ENCODE measurements at regions not wholly inside any gene's neighbourhood (a gene's known extent, or its start where the extent isn't known, plus 50 kb on each side); places are given as distances from the start of the nearest gene placed in this dataset.

- Histone ChIP-seq H4K5ac (ENCODE audit: insufficient read length, low read depth, low read length) (no peak overlapping the region), H3K14ac (ENCODE audit: insufficient read length) (no peak overlapping the region), H4K8ac (ENCODE audit: extremely low read depth, insufficient read depth, low read length) (no peak overlapping the region), H2AK5ac (ENCODE audit: low read depth, low read length) (no peak overlapping the region), H3K23ac (ENCODE audit: insufficient read length) (no peak overlapping the region), H2BK5ac (ENCODE audit: low read depth, low read length) (no peak overlapping the region), H4K20me1 (replicated peaks in 1 of 2; ENCODE audit: control insufficient read depth in 1 of 2, insufficient read depth in 2 of 2, low read length in 2 of 2) (no peaks in the 10 kb centered on the region), H2BK12ac (ENCODE audit: low read depth, low read length) (no peak overlapping the region), H3K4me3 (ENCODE audit: extremely low read depth in 1 of 4, insufficient read depth in 2 of 4, low read depth in 3 of 4, low read length in 4 of 4) (no peak overlapping the region), H3K4me1 (replicated peaks in 1 of 4; ENCODE audit: control insufficient read depth in 3 of 4, insufficient read depth in 4 of 4, low read length in 3 of 4) (0 out of 7 replicates have a peak, but pooled peaks cover 0 to 5% (median 0%) of the 10 kb centered on the region in 4 experiments), H3K4ac (replicated peaks; ENCODE audit: insufficient read length, low read depth, low read length) (no peak overlapping the region), H3K9ac (replicated peaks in 1 of 4; ENCODE audit: extremely low read depth in 1 of 4, low read depth in 3 of 4, low read length in 3 of 4) (no peak overlapping the region), H3K56ac (replicated peaks; ENCODE audit: insufficient read length, low read depth, low read length) (no peak overlapping the region), H2BK15ac (ENCODE audit: low read length) (no peak overlapping the region), H3K27ac (ENCODE audit: low read depth, low read length) (no peak overlapping the region), H3K23me2 (ENCODE audit: low read depth, low read length) (no peaks in the 10 kb centered on the region), H3K79me2 (ENCODE audit: control insufficient read depth in 1 of 2, insufficient read depth in 2 of 2, low read length in 2 of 2) (no peaks in the 10 kb centered on the region), H3K27me3 (replicated peaks in 1 of 4; ENCODE audit: control insufficient read depth in 3 of 4, extremely low read depth in 1 of 4, insufficient read depth in 3 of 4, low read length in 3 of 4) (no peaks in the 10 kb centered on the region), H4K91ac (replicated peaks; ENCODE audit: insufficient read length, low read length) (no peak overlapping the region), H3K36me3 (ENCODE audit: control insufficient read depth in 2 of 4, insufficient read depth in 4 of 4, low read length in 3 of 4) (no peaks in the 10 kb centered on the region), H2BK120ac (replicated peaks; ENCODE audit: low read depth, low read length) (no peak overlapping the region), H3K79me1 (ENCODE audit: low read depth, low read length) (no peaks in the 10 kb centered on the region), H3K9me3 (ENCODE audit: insufficient read depth in 2 of 2, low read depth in 1 of 2, low read length in 1 of 2) (no peaks in the 10 kb centered on the region), H2AFZ (ENCODE audit: low read length) (no peak overlapping the region), H2BK20ac (ENCODE audit: low read length) (no peak overlapping the region), H3K4me2 (ENCODE audit: insufficient read depth in 1 of 2, low read depth in 2 of 2, low read length in 2 of 2) (no peak overlapping the region), H3K18ac (ENCODE audit: extremely low read depth, low read length) (no peak overlapping the region)
- POLR2A ChIA-PET (ENCODE audit: partially characterized antibody): no interaction called here
- WGBS, 2 experiments (ENCODE audit: extremely low coverage in 1 of 2, insufficient coverage in 1 of 2, insufficient read length in 1 of 2, insufficient replicate concordance in 2 of 2, low coverage in 1 of 2, low lambda C conversion rate in 2 of 2, missing lambda C conversion rate in 1 of 2): 74% methylated on average over 1 of the region's 1 CpG; no CpG with 5 or more reads in 1 of the 2 experiments
- FAIRE-seq (no peak), DNase-seq (ENCODE audit: low read depth in 1 of 2, low spot score in 2 of 2) (no peak)
- CTCF ChIA-PET (ENCODE audit: partially characterized antibody): interaction anchor here (1.1 to 2.7 kb wide), 2 partner anchors 10 to 11 kb away, joined by 3 to 10 read pairs; no protein-coding TSS in a partner anchor
- TF ChIP-seq SP4 (IDR thresholded peaks at IDR 0.05; ENCODE audit: low read length) (no peak), KDM4A (IDR thresholded peaks at IDR 0.05; ENCODE audit: low read depth, low read length, severe bottlenecking) (no peak), RAD21 (IDR thresholded peaks at IDR 0.05 in 1 of 2, conservative IDR thresholded peaks at IDR 0.05 in 1 of 2; ENCODE audit: low read depth in 2 of 2, low read length in 2 of 2) (no peak), EP300 (IDR thresholded peaks at IDR 0.05; ENCODE audit: borderline replicate concordance in 1 of 2, low read depth in 2 of 2, low read length in 2 of 2) (no peak), HDAC2 (IDR thresholded peaks at IDR 0.05; ENCODE audit: borderline replicate concordance in 1 of 2, low read depth in 2 of 2, low read length in 2 of 2) (no peak), POU5F1 (IDR thresholded peaks at IDR 0.05; ENCODE audit: low read depth, low read length) (no peak), KDM1A (IDR thresholded peaks at IDR 0.05; ENCODE audit: borderline replicate concordance, low read length) (no peak), USF2 (IDR thresholded peaks at IDR 0.05; ENCODE audit: low read length) (no peak), MAX (IDR thresholded peaks at IDR 0.05) (no peak), BACH1 (IDR thresholded peaks at IDR 0.05; ENCODE audit: low read length) (no peak), TCF12 (IDR thresholded peaks at IDR 0.05; ENCODE audit: low read depth, low read length) (no peak), JUND (IDR thresholded peaks at IDR 0.05; ENCODE audit: low read length) (no peak), CBX5 (IDR thresholded peaks at IDR 0.05; ENCODE audit: low read depth, low read length) (no peak)
These were observed 183.2 kb downstream of the OXSM start for GRCh38 chr3:25973122-25973521.
